Tibial nerve (tissue), 3 donors: ENCODE measurements at regions not wholly inside any gene's neighbourhood (a gene's known extent, or its start where the extent isn't known, plus 50 kb on each side); places are given as distances from the start of the nearest gene placed in this dataset.

Experiments
- EP300 ChIP-seq, 2 donors: sonication (generic); formaldehyde crosslinking; IDR thresholded peaks; one replicate each; pipeline ENCODE4 v1.6.1; 2017; ENCODE audit warnings: antibody characterized with exemption in 2 of 2, mild to moderate bottlenecking in 1 of 2
- POLR2A ChIP-seq, 2 donors: fragments of 450-650 bp; IDR thresholded peaks; one replicate each; pipeline ENCODE4 v1.6.1; 2017; ENCODE audit warnings: antibody characterized with exemption in 2 of 2, mild to moderate bottlenecking in 2 of 2, moderate library complexity in 2 of 2

- TF ChIP-seq EP300 (IDR thresholded peaks at IDR 0.05) (no peak), POLR2A (IDR thresholded peaks at IDR 0.05) (no peak)
These were observed 102.1 kb upstream of the FNDC3A start for GRCh38 chr13:48873587-48873986.
